Hippocampal formation (tissue), 2 donors: ENCODE measurements at regions not wholly inside any gene's neighbourhood (a gene's known extent, or its start where the extent isn't known, plus 50 kb on each side); places are given as distances from the start of the nearest gene placed in this dataset.
"Not testable (repeated sequence)": the region's sequence is repeated elsewhere in the genome, so short reads cannot be mapped to it uniquely, and the experiment has no call there.

Experiments
- DNase-seq, 2 donors: peaks; one replicate each; lab custom pipeline; 2025; lab: John Stamatoyannopoulos, UW

GRCh38 chr5:63217422-63217821 lies 638.8 kb downstream of the LRRC70 start:
- DNase-seq: no peak

DNA sequence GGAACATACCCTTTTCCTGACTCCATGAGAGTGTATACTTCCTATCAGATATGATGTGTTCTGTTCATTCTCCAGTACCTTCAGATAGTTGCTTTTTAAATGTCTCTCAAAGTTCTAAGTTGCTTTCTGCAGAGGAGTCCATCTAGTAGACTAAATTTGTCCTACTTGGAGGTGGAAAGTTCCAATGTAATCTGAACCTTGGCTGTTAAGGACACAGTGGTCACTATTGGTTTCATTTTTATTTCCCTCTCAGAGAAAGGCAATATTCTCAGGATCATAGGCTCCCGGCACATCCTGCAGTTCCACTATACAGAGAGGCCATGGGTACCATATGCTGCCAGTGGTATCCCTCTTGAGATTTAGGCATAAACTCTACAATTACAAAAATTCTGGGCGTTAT lies 634.6 kb downstream of the LRRC70 start:
- DNase-seq: no peak

DNA sequence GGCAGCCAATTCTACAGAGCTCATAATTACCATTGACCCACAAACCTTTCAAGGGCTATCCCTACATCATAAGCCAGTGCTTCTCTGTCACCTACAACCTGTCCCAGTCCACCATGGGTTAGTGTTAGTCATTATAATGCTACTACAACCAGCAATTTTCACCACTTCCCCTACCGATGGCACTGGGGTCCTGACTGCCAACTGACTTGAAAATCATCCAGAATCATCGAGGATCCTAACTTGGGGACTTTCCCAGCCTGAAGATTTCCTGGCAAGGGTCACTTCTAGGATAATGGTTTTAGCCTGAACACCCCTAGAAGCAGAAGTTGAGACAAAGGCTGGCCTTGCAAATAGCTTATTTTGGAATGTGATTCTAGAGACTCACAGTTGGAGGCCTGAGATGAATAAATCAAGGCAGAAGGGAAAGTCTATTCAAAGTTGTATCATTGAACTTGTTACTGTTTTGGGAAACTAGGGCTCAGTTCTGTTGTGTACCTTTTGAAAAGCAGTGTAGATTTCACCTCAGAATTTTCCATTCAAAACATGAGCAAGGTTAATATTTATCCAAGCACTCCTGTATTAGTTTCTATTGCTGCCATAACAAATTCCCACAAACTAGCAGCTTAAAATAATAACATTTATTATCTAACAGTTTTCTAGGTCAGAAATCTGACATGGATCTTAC lies 633.0 kb downstream of the LRRC70 start:
- DNase-seq: peak in 1 of 2 donors; percentile 2

DNA sequence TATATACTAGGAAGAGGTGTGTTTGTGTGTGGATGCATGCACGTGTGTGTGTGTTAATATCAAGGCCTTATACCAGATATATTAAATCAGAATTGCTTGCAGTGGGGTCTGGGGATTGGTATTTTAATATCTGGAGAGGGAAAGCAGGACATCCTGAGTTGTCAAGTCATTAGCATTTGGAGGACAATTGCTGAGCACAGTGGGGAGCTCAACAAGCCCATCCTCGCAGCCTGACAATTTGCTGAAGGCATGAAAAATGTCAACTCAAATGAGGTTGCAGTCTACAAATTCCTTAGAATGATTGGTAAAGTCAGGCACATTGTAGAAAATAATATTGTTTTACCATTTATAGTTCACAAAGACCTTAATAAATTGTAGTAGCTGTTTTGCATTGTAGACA lies 627.4 kb downstream of the LRRC70 start:
- DNase-seq: no peak

DNA sequence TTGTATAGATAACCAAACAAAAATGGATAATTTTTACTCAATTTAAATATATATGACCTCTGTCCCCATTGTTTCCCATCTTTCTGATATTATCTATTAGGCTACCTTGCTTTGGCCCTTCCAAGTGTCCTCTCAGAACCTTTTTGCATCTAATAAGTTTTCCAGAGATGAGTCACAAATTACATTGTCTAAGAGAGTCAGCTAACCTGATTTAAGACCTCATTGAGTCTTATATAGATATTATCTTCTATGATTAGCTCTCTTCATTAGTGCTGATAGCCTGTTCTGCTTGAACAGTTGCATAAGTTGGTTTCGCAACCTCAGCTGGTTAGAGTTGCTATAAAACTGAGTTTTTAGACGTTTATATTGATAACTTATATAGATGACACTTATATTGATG lies 623.1 kb downstream of the LRRC70 start:
- DNase-seq: no peak

GRCh38 chr5:63194126-63194525 lies 615.5 kb downstream of the LRRC70 start:
- no peak for DNase-seq

- not testable (repeated sequence) for DNase-seq
Measured at GRCh38 chr5:63180190-63180589, 601.6 kb downstream of the LRRC70 start.

DNA sequence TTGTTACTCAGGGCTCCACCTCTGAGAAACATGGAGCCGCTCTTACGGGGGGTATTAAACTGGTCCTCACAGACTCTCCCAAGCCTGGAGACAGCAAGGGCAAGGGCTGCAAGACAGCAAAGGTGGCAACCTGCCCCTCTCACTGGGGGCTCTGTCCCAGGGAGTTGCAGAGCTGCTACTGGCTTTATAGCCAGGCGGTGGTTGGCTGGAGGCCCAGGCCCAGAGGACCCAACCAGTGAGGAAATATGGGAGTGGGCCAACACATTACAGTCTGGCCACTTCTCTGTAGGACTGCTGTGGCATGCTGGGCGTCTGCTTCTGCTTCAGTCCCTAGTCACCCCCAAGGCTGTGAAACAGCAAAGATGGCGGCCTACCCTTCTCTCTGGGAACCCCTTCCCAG lies 597.2 kb downstream of the LRRC70 start:
- no peak for DNase-seq

DNA sequence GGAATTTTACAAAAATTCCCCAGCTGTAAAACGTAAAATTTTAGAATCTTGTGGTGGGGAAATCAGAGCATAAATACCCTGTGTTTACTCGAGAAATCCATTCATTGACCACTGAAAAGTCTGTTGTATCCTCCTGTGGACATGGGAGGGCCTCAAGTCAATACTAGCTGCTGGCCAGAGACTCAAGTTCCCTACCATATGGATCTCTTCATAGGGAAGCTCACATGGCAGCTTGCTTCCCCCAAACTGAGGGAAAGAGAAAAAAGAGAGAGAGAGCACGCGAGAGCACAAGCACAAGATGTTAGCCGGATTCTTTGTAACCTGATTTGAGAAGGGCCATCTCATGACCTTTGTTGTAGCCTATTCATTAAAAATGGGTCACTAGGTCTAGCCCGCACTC lies 591.9 kb downstream of the LRRC70 start:
- DNase-seq: no peak

GRCh38 chr5:63164838-63165535 lies 586.4 kb downstream of the LRRC70 start:
- DNase-seq: no peak

GRCh38 chr5:63164339-63164738 lies 585.7 kb downstream of the LRRC70 start:
- no peak for DNase-seq

- DNase-seq: no peak
Measured at GRCh38 chr5:63155310-63155631, 576.7 kb downstream of the LRRC70 start.

DNA sequence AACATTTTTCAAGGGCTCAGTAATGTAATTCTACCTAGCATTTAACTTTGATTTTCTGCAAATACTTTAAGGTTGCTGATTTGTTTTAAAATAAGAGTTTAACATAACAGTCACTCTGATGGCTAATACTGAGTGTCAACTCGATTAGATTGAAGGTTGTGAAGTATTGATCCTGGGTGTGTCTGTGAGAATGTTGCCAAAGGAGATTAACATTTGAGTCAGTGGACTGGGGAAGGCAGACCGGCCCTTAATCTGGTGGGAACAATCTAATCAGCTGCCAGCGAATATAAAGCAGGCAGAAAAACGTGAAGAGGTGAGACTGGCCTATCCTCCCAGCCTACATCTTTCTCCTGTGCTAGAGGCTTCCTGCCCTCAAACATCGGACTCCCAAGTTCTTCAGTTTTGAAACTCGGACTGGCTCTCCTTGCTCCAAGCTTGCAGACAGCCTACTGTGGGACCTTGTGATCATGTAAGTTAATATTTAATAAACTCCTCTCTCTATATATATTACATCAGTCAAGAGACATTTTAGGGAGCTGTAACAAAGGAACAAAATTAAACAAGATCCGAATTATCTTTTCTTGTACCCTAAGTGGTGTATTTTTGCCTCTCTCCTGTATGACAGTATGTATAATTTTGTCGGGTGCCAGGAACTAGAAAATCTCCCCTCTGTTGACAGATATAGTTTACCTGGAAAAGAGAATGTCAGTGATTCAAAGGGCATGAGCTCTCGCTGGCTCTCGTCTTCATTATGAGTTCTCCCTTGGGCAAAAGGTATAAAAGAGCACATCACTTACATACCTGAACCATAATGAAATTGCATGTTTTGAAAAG lies 576.1 kb downstream of the LRRC70 start:
- DNase-seq: no peak

- DNase-seq: no peak
Measured at GRCh38 chr5:63152871-63153270, 574.3 kb downstream of the LRRC70 start.

DNA sequence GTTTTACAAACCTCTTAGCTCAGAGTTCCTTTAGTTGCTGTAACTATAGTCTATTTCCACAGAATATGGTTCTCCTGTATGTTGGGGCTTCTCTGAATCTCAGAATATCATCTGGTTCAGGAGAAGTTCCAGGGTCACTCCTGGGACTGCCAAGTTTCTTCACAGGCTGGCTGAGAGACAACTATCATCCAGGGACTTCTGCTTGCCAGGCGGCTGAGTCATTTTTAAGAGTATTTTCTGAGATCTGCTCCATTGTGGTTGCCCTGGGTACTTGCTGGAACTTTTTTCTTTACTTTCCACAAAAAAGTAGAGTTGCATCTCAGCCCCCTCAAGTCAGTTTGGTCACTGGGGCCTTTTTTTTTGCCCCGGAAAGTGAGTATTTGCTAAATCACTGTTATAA lies 566.5 kb downstream of the LRRC70 start:
- no peak for DNase-seq

GRCh38 chr5:63141591-63141990 lies 563.0 kb downstream of the LRRC70 start:
- DNase-seq: no peak

- DNase-seq: no peak
Measured at GRCh38 chr5:63135291-63135690, 556.7 kb downstream of the LRRC70 start.

DNA sequence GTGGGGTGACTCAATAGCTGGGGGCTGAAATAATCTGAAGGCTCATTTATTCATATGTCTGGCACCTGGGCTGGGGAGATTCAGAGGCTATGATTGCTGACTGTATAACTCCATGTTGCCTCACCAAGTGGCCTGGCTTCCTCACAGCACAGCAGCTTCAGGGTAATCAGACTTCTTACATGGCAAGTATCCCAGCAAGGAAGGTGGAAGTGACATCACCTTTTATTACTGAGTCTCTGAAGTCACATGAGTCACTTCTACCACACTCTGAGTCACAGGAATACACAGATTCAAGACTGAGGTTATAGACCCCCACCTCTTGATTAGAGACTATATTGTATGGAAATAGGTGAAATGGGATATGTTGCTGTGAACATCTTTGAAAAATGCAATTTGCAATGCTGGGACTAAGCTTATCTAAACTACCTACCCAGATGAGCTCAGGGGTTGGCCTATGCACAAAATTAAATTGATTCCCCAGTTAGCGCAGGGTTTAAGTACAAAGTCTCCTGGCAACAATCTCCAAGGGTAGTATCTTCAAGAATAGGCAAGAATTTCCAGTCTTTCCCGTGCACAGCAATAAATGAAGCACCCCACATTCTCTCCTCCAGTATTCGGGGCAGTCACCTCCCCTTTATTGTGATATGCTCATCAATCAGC lies 553.1 kb downstream of the LRRC70 start:
- DNase-seq: no peak

DNA sequence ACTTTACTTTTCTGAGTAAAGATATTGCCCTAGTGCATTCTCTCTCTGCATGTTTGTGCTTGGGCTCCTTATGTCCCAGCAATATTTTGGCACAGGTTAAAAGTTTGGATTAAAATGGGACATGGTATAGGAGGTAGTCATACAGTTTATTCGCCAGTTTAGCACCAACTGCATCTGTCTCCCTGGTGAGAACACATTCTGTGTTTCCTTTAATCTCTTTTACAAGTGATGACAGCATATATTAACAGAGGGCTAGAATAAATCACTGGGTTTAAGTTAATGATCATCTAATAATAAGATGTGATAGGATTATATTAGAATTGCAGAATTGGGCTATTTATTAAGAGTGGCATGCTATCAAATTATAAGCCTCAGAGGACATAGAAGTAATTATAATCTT lies 550.1 kb downstream of the LRRC70 start:
- no peak for DNase-seq

- no peak for DNase-seq
Measured at GRCh38 chr5:63128018-63128417, 549.4 kb downstream of the LRRC70 start.

- DNase-seq: no peak
Measured at GRCh38 chr5:63127054-63127453, 548.4 kb downstream of the LRRC70 start.

- peak in 1 of 2 donors; percentile 25 for DNase-seq
Measured at GRCh38 chr5:63125862-63126261, 547.2 kb downstream of the LRRC70 start.
